NCI-H510A treated with DMSO at 0.1 percent for 48 hours (cell line): ENCODE measurements at regions not wholly inside any gene's neighbourhood (a gene's known extent, or its start where the extent isn't known, plus 50 kb on each side); places are given as distances from the start of the nearest gene placed in this dataset.

Source experiments
- DNase-seq: peaks from one replicate; lab custom pipeline; 2025; lab: John Stamatoyannopoulos, UW

- peak; percentile 41 for DNase-seq
These were observed 95.6 kb downstream of the RASSF10 start for GRCh38 chr11:13104619-13105236.

- DNase-seq, result peak; percentile 41
These were observed 96.2 kb downstream of the RASSF10 start for GRCh38 chr11:13105237-13105844.

DNA sequence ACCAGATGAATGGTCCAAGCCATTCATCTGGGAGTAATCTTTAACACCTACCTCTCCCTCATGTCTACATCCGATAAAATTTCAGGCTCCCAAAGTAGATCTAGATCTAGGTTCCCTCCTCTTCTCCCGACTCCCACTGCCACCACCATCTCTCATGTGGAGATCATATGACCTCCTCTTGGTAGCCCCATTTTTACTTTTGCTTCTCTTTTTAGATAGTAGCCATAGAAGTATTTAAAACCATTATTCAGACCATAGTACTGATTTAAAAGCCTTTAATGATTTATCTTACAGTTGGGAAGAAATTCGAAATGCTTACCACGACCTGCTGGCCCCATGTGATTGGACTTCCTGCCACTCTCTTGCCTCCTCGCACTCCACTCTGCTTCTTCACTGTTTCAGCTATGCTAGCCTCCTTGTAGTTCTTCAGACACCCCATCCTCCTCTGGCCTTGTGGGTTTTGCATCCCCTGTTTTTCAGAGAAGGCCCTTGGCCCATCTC, 98.5 kb downstream of the RASSF10 start:
- DNase-seq, result no peak

DNA sequence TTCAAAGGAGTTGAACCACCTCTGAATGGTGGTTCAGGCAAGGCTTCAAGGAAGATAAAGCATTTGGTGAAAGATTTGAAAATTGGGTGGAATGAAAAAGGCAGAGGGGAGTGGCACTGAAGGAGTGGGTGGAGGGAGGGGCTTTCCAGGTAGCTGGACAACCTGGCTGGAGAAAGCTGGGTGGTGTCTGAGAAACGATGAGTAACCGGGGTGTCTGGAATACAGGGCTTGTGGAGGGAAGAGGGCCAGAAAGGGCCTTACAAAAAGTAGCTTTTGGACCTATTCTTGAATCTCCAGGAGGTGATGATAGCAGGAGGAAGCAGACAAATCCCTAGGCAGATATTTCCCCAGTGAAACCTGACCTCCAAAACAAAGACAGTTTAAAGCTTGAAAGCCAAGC, 99.3 kb downstream of the RASSF10 start:
- DNase-seq, result no peak

DNA sequence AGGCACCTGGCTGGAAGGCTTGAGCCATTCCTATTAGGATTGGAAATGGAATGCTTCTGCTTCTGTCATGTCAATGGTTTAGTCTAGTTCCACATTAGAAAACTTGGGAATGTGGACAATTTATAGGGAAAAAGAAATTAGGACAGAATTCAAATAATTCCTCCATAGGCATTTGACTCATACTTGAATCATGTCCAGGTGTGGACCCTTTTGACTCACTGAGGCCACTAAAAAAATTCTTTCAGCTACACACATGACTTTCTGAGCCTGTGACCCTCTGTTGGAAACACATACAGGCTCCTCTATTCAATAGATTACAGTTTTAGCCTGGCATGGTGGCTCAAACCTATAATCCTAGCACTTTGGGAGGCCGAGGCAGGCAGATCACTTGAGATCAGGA, 100.5 kb downstream of the RASSF10 start:
- no peak for DNase-seq

GRCh38 chr11:13110145-13110544, 101.0 kb downstream of the RASSF10 start:
- DNase-seq, result no peak

DNA sequence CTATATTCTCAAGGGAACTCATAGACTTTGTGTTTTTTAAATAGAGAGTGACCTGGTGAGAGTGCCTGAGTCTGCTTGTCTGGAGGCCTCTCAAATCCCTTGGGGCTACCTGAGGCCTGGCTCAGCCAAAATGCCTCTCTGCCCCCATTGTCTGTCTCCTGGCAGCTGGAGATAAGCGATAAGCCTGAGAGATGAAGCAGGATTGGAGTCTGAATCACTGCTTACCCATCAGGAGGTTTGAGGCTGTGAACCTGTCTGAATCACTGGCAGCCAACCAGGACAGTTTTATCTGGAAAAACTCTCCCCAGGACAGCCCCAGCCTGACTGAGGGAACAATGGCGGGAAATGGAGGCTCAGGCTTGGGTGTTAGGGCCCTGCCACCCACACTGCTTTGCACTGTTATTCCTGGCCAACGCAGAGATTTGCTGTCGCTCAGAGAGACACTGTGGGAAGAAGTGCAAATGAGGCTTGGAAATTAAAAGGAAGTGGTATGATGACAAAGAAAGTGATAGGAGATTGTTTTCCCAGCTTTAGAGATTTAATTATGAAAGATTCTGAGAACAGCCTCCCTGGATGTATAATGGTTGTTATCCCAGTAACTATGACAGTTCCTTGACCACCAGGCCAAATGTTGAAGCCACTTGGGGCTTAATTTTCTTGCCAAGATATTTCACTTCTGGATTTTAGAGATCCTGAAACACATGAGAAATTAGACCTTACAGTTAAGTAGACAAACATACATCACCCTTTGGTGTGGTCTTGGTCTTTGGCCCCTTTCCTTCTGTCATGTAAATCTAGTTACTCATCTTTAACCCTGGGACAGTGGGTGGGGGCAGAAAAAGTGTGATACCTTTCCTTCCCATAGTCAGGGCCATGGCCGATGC, 102.1 kb downstream of the RASSF10 start:
- no peak for DNase-seq

- DNase-seq, result no peak
These were observed 102.7 kb downstream of the RASSF10 start for GRCh38 chr11:13111813-13112130.

DNA sequence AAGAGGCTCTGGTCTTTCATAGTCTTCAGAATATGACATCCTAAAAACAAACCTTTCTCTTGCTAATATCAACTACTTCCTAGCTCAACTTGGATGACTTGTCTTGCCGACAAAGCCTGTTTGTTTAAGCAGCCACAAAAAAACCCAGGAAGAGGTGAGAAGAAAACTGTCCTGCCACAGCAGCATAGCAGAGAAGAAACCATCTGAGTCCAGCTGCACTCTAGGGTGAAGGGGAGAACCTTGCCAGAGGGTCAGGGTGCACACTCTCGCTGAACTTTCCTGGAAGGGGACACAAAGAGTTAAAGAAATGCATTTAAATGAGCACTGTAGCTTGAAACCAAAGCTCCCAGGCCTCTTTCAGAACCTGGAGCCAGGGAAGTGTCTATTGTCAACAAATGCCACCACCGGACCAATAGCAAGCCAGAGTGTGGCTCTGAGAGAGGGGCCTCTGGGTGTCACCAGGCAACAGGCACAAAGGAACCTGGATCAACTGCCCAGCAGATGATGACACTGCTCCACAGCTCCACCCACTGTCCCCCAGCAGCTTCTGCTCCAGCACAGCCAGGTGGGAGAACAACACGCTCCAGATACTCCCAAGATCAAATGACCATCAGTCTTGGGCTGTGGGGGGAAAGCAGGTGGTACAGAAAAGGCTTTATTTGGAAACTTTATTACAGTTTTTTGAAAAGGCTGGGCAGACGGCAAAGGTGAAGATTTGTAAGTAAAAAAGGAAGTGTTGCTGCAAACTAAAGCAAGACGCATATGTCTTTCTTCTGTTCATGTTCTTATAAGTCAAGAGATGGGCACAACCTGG, 105.7 kb downstream of the RASSF10 start:
- peak; percentile 91 for DNase-seq

GRCh38 chr11:13115380-13115675, 106.2 kb downstream of the RASSF10 start:
- no peak for DNase-seq

DNA sequence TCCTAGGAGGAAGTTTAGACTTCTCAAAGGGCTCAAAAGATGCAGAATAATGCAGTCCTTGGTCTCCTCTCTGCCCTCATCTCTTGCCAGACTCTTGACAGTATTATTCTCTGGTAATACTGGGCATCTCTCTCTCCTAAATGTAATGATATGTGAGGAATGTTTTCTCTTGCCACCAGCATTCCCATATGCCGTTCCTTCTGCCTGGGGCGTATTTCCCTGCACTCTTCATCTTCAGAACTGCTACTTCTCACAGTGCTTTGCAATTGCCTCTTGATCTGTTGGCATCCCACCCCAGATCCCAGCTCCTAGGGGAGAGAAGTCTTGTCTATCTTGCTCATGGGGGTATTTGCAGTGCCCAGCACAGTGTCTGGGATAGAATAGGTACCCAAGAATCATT, 107.4 kb downstream of the RASSF10 start:
- no peak for DNase-seq

GRCh38 chr11:13117344-13117743, 108.2 kb downstream of the RASSF10 start:
- no peak for DNase-seq

DNA sequence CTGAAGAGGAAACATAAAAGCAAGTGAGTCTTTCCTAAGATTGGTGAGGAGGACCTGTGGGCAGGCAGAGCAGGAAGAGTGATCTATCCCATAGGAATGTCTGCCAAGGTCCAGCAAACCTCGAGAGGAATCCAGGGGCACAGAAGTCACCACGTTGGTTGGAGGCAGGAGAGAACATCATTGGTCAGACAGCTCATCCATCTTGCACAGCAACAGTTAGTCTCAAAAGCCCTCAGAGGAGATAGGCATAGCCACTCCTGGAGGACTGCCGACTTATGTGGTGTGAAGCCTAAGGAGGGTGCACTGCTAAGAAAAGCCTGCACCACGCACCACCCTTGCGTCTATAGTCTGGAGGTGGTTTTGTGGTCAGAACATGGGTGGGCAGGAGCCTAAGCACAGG, 109.1 kb downstream of the RASSF10 start:
- DNase-seq, result no peak

DNA sequence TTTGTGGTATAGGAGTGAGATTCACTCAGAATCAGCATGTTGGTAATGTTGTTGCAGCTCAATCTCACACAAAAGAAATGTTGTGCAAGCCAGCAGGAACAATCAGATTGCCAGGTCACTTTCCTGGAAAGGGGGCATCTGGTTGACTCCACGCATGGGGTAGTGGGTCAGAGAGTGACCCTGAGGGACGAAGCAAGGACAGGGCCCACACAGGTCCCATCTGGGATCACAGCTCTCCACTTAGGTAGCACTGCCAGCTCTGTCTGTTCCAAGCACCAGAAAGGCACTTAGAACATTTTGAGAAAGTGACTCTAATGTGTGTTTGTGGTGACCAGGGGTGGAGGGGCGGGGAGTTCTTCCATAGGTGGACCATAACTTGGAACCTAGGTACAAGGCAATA, 109.5 kb downstream of the RASSF10 start:
- DNase-seq, result no peak

DNA sequence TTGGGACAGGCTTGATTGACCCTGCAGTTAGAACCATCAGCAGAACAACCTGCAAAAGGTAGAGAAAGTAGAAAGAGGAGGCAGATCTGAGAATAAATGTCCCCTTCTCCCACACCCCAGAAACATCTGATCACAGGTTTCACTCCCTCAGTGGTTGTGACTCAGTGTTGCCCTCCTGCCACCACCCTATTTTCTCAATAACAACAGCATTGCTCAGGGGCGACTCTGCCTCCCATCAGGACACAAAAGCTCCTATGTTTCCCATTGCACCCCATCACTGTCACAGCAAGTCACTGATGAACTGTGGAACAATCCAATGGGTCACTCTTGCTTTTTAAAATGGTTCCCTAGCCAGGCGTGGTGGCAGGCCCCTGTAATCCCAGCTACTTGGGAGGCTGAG, 110.2 kb downstream of the RASSF10 start:
- DNase-seq, result no peak

DNA sequence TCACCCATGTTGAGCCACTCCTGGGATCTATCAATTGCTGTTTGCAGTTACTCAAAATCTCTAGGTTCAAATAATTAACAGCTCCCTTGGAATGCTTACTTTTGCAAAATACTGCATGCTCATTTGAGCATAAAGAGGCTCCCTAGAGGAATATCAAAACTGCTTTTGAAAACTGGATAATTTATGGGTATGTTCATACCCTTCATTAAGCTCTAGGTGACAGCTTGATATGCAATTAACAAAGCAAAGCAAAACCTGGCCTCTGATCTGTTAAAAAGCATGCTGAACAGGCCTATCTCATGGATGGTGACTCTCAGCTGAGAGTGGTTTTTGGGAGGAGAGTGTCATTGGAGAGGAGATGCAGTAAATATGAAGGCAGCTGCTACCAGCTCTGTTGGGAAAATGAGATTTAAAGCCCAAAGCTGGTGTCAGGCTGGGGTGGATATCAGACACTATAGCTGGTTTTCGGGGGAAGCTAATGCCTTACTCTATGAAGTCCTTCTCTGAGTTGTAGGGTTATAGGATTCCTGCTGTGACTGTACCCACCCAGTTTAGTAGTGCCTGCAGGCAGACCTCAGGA, 110.9 kb downstream of the RASSF10 start:
- DNase-seq, result no peak

DNA sequence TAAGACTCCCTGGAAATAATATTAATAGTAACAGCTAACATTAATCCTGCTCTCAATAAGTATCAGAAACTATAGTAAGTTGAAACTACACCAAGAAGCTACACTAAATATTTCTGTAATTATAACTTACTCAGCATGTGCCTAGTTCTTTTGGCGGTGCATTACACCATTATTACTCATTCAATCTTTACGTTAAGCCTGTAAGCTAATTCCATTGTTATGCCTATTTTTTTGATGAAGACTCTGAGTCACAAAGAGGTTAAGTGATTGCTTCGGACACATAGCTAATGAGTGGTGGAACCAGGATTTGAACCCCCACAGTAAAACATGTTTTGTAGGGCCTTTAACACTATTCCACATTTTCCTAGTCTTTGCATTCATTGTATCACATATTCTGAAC, 111.6 kb downstream of the RASSF10 start:
- no peak for DNase-seq

DNA sequence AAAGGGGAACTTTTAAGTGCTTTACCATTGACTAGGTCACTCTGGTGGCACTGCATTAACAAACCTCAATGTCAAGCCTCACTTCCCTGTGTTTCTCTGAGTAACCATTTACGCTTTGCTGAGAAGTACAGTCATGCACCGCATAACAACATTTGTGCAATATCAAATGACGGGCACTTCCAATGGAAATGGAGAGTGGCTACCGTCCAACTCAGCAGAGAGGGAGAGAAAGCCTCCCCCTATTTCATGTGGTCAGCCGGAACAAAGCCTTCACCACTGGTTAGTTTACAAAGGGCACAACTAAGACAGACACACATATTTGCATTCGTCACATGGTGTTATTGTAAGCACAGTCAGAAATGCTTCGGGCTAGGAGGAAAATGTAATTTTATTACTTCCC, 117.3 kb downstream of the RASSF10 start:
- DNase-seq, result peak; percentile 26

DNA sequence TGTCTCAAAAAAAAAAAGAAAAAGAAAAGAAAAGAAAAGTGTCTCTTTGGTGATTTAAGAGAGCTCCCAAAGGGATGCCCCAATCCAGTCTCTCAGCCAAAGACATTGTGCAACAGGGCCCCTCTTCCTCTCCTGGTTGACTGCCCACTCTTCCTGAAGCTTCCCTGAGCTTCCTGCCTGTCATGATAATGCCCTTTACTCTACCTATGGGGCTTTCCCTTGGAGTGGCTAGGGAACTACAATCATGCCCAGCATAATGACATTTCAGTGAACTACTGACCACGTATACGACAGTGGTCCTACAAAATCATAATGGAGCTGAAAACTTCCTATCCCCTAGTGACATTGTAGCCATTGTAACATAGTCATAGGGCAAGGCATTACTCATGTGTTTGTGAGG, 118.0 kb downstream of the RASSF10 start:
- no peak for DNase-seq

DNA sequence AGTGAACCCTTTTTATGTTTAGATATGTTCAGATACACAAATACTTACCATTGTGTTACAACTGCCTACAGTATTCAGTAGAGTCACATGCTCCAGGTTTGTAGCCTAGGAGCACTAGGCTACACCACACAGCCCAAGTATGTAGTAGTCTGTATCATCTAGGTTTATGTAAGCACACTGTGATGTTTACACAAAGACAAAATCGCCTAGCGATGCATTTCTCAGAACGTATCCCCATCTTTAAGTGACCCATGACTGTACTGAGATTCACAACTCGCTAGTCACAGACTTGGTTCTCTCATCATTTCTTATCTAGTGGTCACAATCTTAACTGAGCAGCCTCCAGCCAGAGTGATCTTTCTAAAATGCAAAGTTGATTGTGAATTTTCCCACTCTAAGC, 119.2 kb downstream of the RASSF10 start:
- DNase-seq, result no peak

DNA sequence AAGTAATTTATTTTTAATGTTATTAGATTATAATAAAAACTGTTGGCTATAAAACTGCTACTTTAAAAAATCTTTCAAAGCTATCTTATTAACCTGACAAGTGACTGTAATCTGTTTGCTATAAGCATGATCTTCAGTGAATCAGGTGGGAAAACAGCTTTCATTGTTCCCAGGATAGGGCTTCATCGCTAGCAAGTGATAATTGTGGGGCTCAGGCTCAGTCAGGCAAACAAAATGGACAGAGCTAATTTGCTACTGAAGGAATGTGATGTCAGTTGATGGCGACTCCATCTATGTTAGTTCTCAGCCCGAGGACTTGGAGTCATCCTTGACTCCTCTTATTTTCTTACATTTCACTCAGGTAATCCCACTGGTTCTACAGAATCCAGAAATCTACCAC, 125.0 kb downstream of the RASSF10 start:
- no peak for DNase-seq

DNA sequence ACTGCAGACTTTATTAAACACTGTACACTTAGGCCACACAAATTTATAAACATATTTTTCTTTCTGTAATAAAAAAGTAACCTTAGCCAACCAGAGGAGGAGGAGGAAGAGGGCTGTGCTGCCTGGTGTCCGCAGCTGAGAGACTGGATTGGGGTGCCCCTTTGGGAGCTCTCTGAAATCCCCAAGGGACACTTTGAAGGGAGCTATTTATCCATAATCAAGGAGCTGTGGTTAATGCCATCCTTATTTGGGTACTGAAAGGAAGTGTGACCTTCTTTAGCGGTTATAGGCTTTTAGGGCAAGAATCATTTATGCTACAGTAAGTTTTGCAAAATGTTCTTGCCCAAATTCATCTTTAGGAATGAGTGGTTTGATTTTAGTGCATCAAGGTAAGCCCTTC, 125.8 kb downstream of the RASSF10 start:
- DNase-seq, result no peak
